Colonic mucosa (tissue), 4 donors: ENCODE measurements at regions not wholly inside any gene's neighbourhood (a gene's known extent, or its start where the extent isn't known, plus 50 kb on each side); places are given as distances from the start of the nearest gene placed in this dataset.

Source experiments
- DNase-seq: peaks from one replicate; pipeline ENCODE4 v3.0.0-alpha.2; 2020
- H3K27ac ChIP-seq: fragments of 200-600 bp; one replicate; pipeline ENCODE4 v1.8.0; 2021
- H3K27me3 ChIP-seq: fragments of 200-600 bp; one replicate; pipeline ENCODE4 v1.8.0; 2021
- H3K36me3 ChIP-seq: fragments of 200-600 bp; one replicate; pipeline ENCODE4 v1.8.0; 2021
- H3K4me1 ChIP-seq: fragments of 200-600 bp; one replicate; pipeline ENCODE4 v1.8.0; 2021; ENCODE audit warnings: mild to moderate bottlenecking
- H3K4me3 ChIP-seq: fragments of 200-600 bp; one replicate; pipeline ENCODE4 v1.8.0; 2021
- H3K9ac ChIP-seq, 2 donors: one replicate each; pipeline ENCODE4 v1.7.0; 2013; ENCODE audit warnings: control low read depth in 2 of 2, low read depth in 2 of 2, low read length in 2 of 2
- H3K9me3 ChIP-seq: fragments of 200-600 bp; one replicate; pipeline ENCODE4 v1.8.0; 2021
- intact Hi-C: fragments of 100-400 bp; cut with DNase I; formaldehyde crosslinking; loops from one replicate; pipeline ENCODE4 v1.14.1; 2022
- TF ChIP-seq, protein P1 (sequence below): fragments of 200-600 bp; IDR thresholded peaks from one replicate; pipeline ENCODE4 v1.8.0; 2022; ENCODE audit warnings: antibody characterized with exemption, mild to moderate bottlenecking
- donor health status: healthy.
- donor health status: DM: no; HTN: no; CAD: no.
- donor health status: DM: no; HTN: no; CAD: no.

DNA sequence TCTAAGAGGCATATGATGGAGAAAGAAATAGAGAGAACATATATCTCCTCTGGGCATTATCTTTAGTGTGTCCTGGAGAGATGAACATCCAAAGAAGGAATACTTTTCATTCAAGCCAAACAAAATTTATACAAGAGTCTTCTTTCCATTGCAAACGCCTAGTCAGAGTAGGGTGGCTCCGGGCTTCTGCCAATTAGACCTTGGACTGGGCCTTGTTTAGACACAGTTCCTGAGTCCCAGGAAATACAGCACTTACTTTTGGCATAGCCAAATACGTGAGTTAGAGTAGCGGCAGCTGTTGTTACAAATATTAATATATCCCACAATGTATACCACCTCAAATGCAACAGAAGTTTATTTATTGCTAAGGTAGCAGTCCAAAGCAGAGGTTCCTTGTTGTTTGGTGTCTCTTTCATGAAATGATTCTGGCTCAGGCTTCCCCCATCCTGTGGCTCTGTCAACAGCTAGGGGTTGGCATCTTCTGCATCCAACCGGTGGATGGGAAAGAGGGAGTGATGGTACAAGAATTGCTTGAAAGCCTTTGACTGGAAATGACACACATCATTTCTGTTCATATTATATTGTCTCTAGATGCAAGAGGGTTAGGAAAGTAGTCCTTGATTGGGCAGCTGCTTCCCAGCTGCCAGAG lies 148.0 kb upstream of the SPACA1 start:
- no peak overlapping the region for H3K27ac ChIP-seq
- H3K4me1 ChIP-seq, result no peaks in the 10 kb centered on the region
- TF ChIP-seq, protein P1, sequence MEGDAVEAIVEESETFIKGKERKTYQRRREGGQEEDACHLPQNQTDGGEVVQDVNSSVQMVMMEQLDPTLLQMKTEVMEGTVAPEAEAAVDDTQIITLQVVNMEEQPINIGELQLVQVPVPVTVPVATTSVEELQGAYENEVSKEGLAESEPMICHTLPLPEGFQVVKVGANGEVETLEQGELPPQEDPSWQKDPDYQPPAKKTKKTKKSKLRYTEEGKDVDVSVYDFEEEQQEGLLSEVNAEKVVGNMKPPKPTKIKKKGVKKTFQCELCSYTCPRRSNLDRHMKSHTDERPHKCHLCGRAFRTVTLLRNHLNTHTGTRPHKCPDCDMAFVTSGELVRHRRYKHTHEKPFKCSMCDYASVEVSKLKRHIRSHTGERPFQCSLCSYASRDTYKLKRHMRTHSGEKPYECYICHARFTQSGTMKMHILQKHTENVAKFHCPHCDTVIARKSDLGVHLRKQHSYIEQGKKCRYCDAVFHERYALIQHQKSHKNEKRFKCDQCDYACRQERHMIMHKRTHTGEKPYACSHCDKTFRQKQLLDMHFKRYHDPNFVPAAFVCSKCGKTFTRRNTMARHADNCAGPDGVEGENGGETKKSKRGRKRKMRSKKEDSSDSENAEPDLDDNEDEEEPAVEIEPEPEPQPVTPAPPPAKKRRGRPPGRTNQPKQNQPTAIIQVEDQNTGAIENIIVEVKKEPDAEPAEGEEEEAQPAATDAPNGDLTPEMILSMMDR, result no peak
- H3K9me3 ChIP-seq, result no peaks in the 10 kb centered on the region
- no peaks in the 10 kb centered on the region for H3K36me3 ChIP-seq
- intact Hi-C loops, result no loop called here
- no peak overlapping the region for H3K9ac ChIP-seq
- no peak overlapping the region for H3K4me3 ChIP-seq
- no peaks in the 10 kb centered on the region for H3K27me3 ChIP-seq
- no peak for DNase-seq

DNA sequence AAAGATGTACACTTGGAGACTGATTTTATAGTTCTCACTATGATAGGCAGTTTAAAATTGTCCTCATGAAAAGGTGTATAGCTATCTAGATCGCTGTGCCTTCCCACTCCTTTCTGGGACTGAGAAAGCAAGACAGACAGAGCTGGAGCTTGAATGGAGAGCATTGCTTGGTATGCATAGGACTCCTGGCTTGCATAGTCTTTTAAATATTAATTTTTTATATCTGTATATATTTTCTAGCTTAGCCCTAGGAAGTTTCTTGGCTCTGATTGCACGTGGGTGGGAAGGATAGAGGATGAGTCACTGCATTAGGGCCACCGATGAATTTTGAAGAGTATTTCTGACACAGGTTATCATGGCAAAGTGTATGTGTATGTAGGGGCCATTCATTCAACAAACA lies 150.0 kb upstream of the SPACA1 start:
- H3K27me3 ChIP-seq, result no peaks in the 10 kb centered on the region
- no peaks in the 10 kb centered on the region for H3K36me3 ChIP-seq
- no peaks in the 10 kb centered on the region for H3K9me3 ChIP-seq
- no peak overlapping the region for H3K4me3 ChIP-seq
- DNase-seq, result no peak
- H3K4me1 ChIP-seq, result no peaks in the 10 kb centered on the region
- intact Hi-C loops, result no loop called here
- TF ChIP-seq, protein P1, result no peak
- no peak overlapping the region for H3K27ac ChIP-seq
- H3K9ac ChIP-seq, result no peak overlapping the region

DNA sequence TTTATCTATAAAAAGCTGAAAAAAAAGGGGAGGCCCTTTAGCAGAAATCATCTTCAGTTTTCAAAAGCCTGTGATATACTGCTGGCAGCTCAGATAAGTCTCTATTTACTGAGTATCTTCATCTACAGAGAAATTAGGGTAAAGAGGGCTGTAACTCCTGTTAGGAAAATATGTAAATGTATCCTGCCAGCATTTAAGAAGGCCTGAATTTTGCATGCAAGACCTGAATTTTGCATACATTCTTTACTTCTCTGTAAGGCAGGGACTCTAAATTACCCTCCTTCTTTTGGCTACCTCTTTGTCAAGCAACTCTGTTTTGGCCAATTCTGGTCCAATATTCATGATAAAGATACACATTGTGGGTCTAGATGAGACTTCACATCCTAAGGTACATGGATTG lies 150.6 kb upstream of the SPACA1 start:
- Histone ChIP-seq H3K9me3 (no peaks in the 10 kb centered on the region), H3K4me1 (no peaks in the 10 kb centered on the region), H3K4me3 (no peak overlapping the region), H3K27ac (no peak overlapping the region), H3K27me3 (no peaks in the 10 kb centered on the region), H3K9ac (no peak overlapping the region), H3K36me3 (no peaks in the 10 kb centered on the region)
- TF ChIP-seq, protein P1, result no peak
- intact Hi-C loops, result no loop called here
- no peak for DNase-seq

DNA sequence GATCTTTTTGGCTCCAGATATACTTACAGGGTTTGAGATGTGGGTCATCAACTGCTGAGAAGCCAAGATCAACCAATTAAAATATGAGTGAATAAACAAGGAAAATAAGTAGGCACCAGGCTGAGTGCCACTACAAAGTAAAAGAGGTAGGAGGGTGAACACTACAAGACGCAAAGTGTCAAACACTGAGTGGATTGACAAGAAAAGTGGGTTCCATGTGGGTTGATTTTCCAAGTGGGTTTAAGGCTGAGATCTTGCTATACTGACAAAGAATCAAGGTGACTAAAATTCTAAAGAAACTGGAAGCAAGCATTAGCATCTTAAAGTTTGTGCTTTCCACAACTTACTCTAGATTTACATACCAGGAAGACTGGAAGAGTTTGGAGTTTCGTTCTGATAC lies 160.4 kb upstream of the SPACA1 start:
- Histone ChIP-seq H3K4me3 (no peak overlapping the region), H3K9ac (no peak overlapping the region), H3K27ac (no peak overlapping the region), H3K27me3 (no peaks in the 10 kb centered on the region), H3K36me3 (no peaks in the 10 kb centered on the region), H3K9me3 (no peaks in the 10 kb centered on the region), H3K4me1 (no peaks in the 10 kb centered on the region)
- TF ChIP-seq, protein P1, result no peak
- intact Hi-C loops, result no loop called here
- DNase-seq, result no peak

DNA sequence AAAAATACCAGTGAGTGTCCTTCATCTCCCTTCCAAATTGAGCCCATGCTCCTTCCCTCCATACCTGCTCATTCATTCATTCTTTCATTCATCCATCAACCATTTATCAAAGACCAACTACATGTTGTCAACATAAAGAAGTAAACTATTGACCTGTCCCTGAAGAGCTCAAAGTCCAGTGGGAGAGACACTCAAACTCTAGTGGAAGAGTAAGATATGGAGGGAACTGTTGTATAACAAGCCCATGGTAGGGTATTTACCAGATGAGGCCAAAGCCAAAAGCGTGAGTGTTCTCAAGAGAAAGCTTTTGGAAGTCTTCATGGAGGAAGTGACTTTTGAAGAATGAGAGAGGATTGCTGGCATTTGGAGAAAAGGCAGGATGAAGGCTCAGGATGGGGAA lies 163.4 kb upstream of the SPACA1 start:
- Histone ChIP-seq H3K27me3 (no peaks in the 10 kb centered on the region), H3K4me3 (no peak overlapping the region), H3K36me3 (no peaks in the 10 kb centered on the region), H3K9me3 (no peaks in the 10 kb centered on the region), H3K9ac (no peak overlapping the region), H3K4me1 (no peaks in the 10 kb centered on the region), H3K27ac (no peak overlapping the region)
- no peak for DNase-seq
- intact Hi-C loops, result no loop called here
- TF ChIP-seq, protein P1, result no peak
